Kidney epithelial cell (primary cell): ENCODE measurements at regions not wholly inside any gene's neighbourhood (a gene's known extent, or its start where the extent isn't known, plus 50 kb on each side); places are given as distances from the start of the nearest gene placed in this dataset.

ENCODE experiments used
- DNase-seq: peaks from one replicate; pipeline ENCODE4 v3.0.0-alpha.2; 2010; ENCODE audit warnings: low read depth
- H3K27me3 ChIP-seq: 2 replicates; pipeline ENCODE4 v1.6.0; 2011; ENCODE audit warnings: low read length; ENCODE audit not compliant: control insufficient read depth, insufficient read depth
- H3K36me3 ChIP-seq: 2 replicates; pipeline ENCODE4 v1.5.1; 2011; ENCODE audit warnings: low read length; ENCODE audit not compliant: control insufficient read depth, insufficient read depth
- H3K4me3 ChIP-seq: 2 replicates; pipeline ENCODE4 v1.5.1; 2011; ENCODE audit warnings: low read depth, mild to moderate bottlenecking, control low read depth, low read length
- TF ChIP-seq, protein P1 (sequence below): IDR thresholded peaks from 2 replicates; pipeline ENCODE4 v1.5.1; 2011; ENCODE audit warnings: mild to moderate bottlenecking, moderate library complexity, low read length, control low read depth, inconsistent platforms; ENCODE audit not compliant: insufficient read depth, poor library complexity, severe bottlenecking

DNA sequence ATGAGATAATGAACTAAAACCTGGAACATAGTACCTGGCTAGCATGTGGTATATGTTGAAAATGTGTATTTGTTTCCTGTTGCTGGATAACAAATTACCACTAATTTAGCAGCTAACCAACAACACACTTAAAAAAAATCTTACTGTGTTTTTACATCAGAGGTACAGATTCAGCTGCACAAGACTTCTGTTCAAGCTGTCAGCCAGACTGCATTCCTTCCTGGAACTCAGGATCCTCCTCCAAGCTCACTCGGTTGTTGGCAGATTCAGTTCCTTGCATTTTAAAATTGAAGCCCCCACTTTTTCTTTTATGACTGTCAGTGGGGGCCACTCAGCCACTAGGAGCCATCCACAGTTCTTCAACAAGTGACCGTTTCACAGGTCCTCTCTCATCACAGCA lies 246.9 kb upstream of the DACH1 start:
- TF ChIP-seq, protein P1, sequence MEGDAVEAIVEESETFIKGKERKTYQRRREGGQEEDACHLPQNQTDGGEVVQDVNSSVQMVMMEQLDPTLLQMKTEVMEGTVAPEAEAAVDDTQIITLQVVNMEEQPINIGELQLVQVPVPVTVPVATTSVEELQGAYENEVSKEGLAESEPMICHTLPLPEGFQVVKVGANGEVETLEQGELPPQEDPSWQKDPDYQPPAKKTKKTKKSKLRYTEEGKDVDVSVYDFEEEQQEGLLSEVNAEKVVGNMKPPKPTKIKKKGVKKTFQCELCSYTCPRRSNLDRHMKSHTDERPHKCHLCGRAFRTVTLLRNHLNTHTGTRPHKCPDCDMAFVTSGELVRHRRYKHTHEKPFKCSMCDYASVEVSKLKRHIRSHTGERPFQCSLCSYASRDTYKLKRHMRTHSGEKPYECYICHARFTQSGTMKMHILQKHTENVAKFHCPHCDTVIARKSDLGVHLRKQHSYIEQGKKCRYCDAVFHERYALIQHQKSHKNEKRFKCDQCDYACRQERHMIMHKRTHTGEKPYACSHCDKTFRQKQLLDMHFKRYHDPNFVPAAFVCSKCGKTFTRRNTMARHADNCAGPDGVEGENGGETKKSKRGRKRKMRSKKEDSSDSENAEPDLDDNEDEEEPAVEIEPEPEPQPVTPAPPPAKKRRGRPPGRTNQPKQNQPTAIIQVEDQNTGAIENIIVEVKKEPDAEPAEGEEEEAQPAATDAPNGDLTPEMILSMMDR = no peak
- DNase-seq = no peak
- Histone ChIP-seq H3K36me3 (no peaks in the 10 kb centered on the region), H3K27me3 (no peaks in the 10 kb centered on the region), H3K4me3 (no peak overlapping the region)

DNA sequence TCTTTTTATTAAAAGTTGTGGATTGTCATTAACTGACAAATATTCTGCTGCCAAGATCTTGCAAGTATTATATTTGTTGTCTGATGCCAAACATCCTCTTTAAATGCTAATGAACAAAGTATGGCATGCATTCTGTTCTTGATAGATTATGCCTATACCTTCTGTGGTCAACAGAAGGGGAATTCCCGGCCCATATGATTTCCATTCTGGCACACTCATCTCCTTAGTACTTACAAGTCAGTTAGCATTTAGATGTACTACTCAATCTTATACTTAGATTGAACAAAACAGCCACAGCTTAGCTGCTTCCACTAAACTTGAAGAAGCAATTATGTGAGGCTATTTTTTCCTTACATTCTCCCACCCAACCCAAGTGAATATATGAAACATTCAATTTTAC lies 246.1 kb upstream of the DACH1 start:
- Histone ChIP-seq H3K27me3 (no peaks in the 10 kb centered on the region), H3K36me3 (no peaks in the 10 kb centered on the region), H3K4me3 (no peak overlapping the region)
- DNase-seq = no peak
- TF ChIP-seq, protein P1 = no peak

DNA sequence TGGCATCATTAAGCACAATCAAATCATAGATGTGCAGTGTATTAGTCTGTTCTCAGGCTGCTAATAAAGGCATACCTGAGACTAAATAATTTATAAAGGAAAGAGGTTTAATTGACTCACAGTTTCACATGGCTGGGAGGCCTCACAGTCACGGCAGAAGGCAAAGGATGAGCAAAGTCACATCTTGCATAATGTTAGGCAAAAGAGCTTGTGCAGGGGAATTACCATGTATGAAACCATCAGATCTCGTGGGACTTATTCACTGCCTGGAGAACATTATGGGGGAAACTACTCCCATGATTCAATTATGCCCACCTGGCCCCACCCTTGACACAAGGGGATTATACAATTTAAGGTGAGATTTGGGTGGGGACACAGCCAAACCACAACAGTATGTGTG lies 245.2 kb upstream of the DACH1 start:
- no peak for DNase-seq
- Histone ChIP-seq H3K27me3 (no peaks in the 10 kb centered on the region), H3K4me3 (no peak overlapping the region), H3K36me3 (no peaks in the 10 kb centered on the region)
- TF ChIP-seq, protein P1 = no peak

DNA sequence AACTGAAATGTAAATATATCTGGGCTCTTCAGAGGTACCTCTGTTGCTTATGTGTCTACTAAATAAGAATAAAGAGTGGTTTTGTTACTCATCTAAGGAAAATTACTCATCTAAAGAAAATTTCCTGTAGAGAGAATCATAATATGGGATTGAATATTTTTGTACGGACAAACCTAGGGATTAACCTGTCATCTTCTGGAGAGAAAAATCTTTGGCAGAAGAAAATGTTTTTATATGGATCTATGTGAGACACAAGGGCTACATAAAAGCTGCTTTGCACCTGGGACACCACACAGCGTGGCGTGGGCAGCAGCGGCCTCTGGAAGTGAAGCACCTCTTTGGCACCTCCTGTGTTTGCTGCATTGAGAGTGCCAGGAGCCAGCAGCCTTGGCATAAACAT lies 242.9 kb upstream of the DACH1 start:
- no peak overlapping the region for H3K4me3 ChIP-seq
- no peaks in the 10 kb centered on the region for H3K27me3 ChIP-seq
- H3K36me3 ChIP-seq = no peaks in the 10 kb centered on the region
- no peak for DNase-seq
- TF ChIP-seq, protein P1 = no peak

DNA sequence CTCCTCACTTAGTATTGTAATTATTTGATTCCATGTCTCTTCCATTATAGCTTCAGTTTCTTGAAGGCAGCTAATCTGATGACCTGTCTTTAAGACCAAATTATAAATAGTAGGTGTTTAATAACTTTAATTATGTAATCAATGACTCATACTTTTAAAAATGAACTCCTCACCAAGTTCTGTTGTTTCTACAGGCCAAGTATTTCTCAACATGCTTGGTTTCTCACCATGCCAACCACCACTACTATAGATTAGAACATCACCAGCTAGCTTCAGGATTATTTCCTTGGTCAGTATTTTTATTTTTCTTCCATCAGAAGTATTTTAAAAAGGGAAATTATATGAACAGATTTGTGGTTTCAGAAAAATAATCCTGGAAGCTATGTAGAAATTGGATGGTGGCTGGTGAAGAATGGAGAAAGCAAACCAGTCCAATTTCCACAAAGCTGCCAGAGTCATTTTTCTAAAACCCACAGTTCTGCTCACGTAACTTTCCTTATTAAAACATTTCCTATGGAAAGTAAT lies 237.7 kb upstream of the DACH1 start:
- Histone ChIP-seq H3K4me3 (no peak overlapping the region), H3K27me3 (no peaks in the 10 kb centered on the region), H3K36me3 (no peaks in the 10 kb centered on the region)
- TF ChIP-seq, protein P1 = no peak
- DNase-seq = no peak

DNA sequence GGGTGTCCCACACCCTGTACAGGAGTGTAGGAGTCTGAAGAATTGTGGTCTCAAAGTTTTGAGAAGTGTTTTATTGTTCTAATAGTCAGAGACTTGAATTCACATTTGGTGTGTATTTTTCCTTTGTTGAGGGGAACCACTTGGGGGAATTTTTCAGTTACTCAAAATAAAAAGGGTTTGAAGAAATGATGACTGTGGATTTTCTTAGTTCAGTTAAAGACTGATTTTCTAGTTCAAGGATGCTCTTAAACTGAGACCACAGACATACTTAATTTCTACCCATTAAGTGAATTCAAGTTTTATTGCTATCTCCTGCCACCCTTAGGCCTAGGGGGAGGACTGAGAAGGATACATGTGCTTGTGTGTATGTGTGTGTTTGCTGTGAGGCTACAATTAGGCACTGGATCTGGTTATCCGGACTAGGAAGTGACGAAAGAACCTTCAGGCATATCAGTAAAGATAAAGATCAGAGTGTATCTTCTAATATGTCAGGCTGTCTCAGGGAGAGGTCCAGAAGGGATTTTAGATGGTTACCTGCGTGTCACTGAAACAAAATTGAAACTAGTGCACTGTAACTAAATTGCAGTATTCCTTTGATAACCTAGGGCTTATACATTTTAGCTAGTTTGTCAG lies 234.9 kb upstream of the DACH1 start:
- H3K4me3 ChIP-seq = no peak overlapping the region
- TF ChIP-seq, protein P1 = no peak
- H3K36me3 ChIP-seq = no peaks in the 10 kb centered on the region
- DNase-seq = no peak
- H3K27me3 ChIP-seq = no peaks in the 10 kb centered on the region
